ENCODE measurements at regions not wholly inside any gene's neighbourhood (a gene's known extent, or its start where the extent isn't known, plus 50 kb on each side); places are given as distances from the start of the nearest gene placed in this dataset.
A peak's percentile ranks its signal among the peaks of the same experiment; 100 is the strongest.

- ATAC-seq, result no peak
- H3K27ac ChIP-seq, result no peak overlapping the region
- DNase-seq, result no peak
- H3K4me1 ChIP-seq, result no peaks in the 10 kb centered on the region
- intact Hi-C loops (cut with DNase I), result no loop called here
- peaks cover 0 to 22% (median 0%) of the 10 kb centered on the region in 11 donors for H3K9me3 ChIP-seq
- H3K27me3 ChIP-seq, result no peaks in the 10 kb centered on the region
- H3K36me3 ChIP-seq, result no peaks in the 10 kb centered on the region
- no peak for TF ChIP-seq CTCF (IDR thresholded peaks at IDR 0.05)
- H3K4me3 ChIP-seq, result no peak overlapping the region
Measured at GRCh38 chr4:124044330-124044729, 647.7 kb downstream of the SPRY1 start.

- no peaks in the 10 kb centered on the region for H3K36me3 ChIP-seq
- 95 to 96% methylated on average over 5 of the region's 5 CpGs for WGBS, 2 donors
- H3K4me3 ChIP-seq, result no peak overlapping the region
- no peak for TF ChIP-seq CTCF (IDR thresholded peaks at IDR 0.05)
- H3K4me1 ChIP-seq, result no peaks in the 10 kb centered on the region
- intact Hi-C loops (cut with DNase I), result no loop called here
- no peak for DNase-seq
- no peak overlapping the region for H3K27ac ChIP-seq
- H3K27me3 ChIP-seq, result no peaks in the 10 kb centered on the region
- peak in 1 of 8 donors; percentile 27 for ATAC-seq
- peaks cover 0 to 22% (median 0%) of the 10 kb centered on the region in 11 donors for H3K9me3 ChIP-seq
Measured at GRCh38 chr4:124044867-124045266, 648.3 kb downstream of the SPRY1 start.

GRCh38 chr4:124046190-124046589 is 649.6 kb downstream of the SPRY1 start:
- Histone ChIP-seq H3K4me3 (no peak overlapping the region), H3K27me3 (no peaks in the 10 kb centered on the region), H3K4me1 (no peaks in the 10 kb centered on the region), H3K36me3 (no peaks in the 10 kb centered on the region), H3K9me3 (peaks cover 0 to 17% (median 0%) of the 10 kb centered on the region in 11 donors), H3K27ac (no peak overlapping the region)
- DNase-seq, result no peak
- intact Hi-C loops (cut with DNase I), result no loop called here
- 96 to 97% methylated on average over 2 of the region's 2 CpGs for WGBS, 2 donors
- TF ChIP-seq CTCF (IDR thresholded peaks at IDR 0.05), result no peak
- ATAC-seq, result no peak

GRCh38 chr4:124053872-124054538 is 657.4 kb downstream of the SPRY1 start:
- peaks cover 0 to 8% (median 0%) of the 10 kb centered on the region in 9 donors for H3K4me1 ChIP-seq
- no peak overlapping the region for H3K4me3 ChIP-seq
- peak overlapping the region in 1 of 10 donors; percentile 34 for H3K27ac ChIP-seq
- intact Hi-C loops (cut with DNase I), result no loop called here
- TF ChIP-seq CTCF (IDR thresholded peaks at IDR 0.05), result no peak
- H3K9me3 ChIP-seq, result peaks cover 0 to 25% (median 0%) of the 10 kb centered on the region in 11 donors
- 87 to 94% methylated on average over 4 of the region's 4 CpGs for WGBS, 2 donors
- H3K36me3 ChIP-seq, result no peaks in the 10 kb centered on the region
- ATAC-seq (no peak), DNase-seq (no peak)
- no peaks in the 10 kb centered on the region for H3K27me3 ChIP-seq
